Upper lobe of left lung (tissue), 6 donors: ENCODE measurements at regions not wholly inside any gene's neighbourhood (a gene's known extent, or its start where the extent isn't known, plus 50 kb on each side); places are given as distances from the start of the nearest gene placed in this dataset.
A peak's percentile ranks its signal among the peaks of the same experiment; 100 is the strongest.
"Not testable (repeated sequence)": the region's sequence is repeated elsewhere in the genome, so short reads cannot be mapped to it uniquely, and the experiment has no call there.

ENCODE experiments used
- ATAC-seq, 2 donors: fragments of 200-7000 bp; cut with Tn5 transposase; one replicate each; pipeline ENCODE4 v1.9.1; 2022; ENCODE audit warnings: mild to moderate bottlenecking in 2 of 2, moderate library complexity in 2 of 2; ENCODE audit not compliant: low FRiP score in 2 of 2
- DNase-seq, 2 donors: peaks; one replicate each; pipeline ENCODE4 v3.0.0-alpha.2; 2019 to 2020
- H3K27ac ChIP-seq, 4 donors: fragments of 200-600 bp; sonication (generic); one replicate each; pipeline ENCODE4 v1.5.1; 2016 to 2019
- H3K27me3 ChIP-seq, 4 donors: fragments of 200-600 bp; sonication (generic); one replicate each; pipeline ENCODE4 v1.5.1; 2017 to 2019
- H3K36me3 ChIP-seq, 4 donors: fragments of 200-600 bp; sonication (generic); one replicate each; pipeline ENCODE4 v1.5.1; 2016 to 2019
- H3K4me1 ChIP-seq, 4 donors: fragments of 200-600 bp; sonication (generic); one replicate each; pipeline ENCODE4 v1.5.1; 2018 to 2019
- H3K4me3 ChIP-seq, 4 donors: fragments of 200-600 bp; sonication (generic); one replicate each; pipeline ENCODE4 v1.5.1; 2017 to 2019; ENCODE audit warnings: mild to moderate bottlenecking in 2 of 4, moderate library complexity in 1 of 4
- H3K9me3 ChIP-seq, 4 donors: fragments of 200-600 bp; sonication (generic); one replicate each; pipeline ENCODE4 v1.5.1; 2018 to 2019
- CTCF ChIP-seq, 6 experiments: fragments of 450-650 bp in 4 of 6; fragments of 200-600 bp in 2 of 6; sonication (generic) in 2 of 6; IDR thresholded peaks; one replicate each; pipeline ENCODE4 v1.5.1; 2016 to 2019; ENCODE audit warnings: antibody characterized with exemption in 6 of 6
- EP300 ChIP-seq, 4 donors: sonication (generic); formaldehyde crosslinking; IDR thresholded peaks; one replicate each; pipeline ENCODE4 v1.5.1; 2017; ENCODE audit warnings: antibody characterized with exemption in 4 of 4, control low read depth in 2 of 4
- POLR2A ChIP-seq, 4 donors: fragments of 450-650 bp; IDR thresholded peaks; one replicate each; pipeline ENCODE4 v1.5.1; 2016 to 2017; ENCODE audit warnings: antibody characterized with exemption in 4 of 4, mild to moderate bottlenecking in 2 of 4
- POLR2AphosphoS5 ChIP-seq, 2 donors: sonication (generic); formaldehyde crosslinking; IDR thresholded peaks; one replicate each; pipeline ENCODE4 v1.5.1; 2017; ENCODE audit warnings: antibody characterized with exemption in 2 of 2
- WGBS, 2 donors: methylation state at CpG; one replicate each; pipeline ENCODE4 v1.1.5; 2017 to 2018; 5-methylcytosine and 5-hydroxymethylcytosine counted together
- small RNA-seq, 4 donors: library from RNA; depleted of rRNA; stranded (forward); fragments of <200 nt; gene quantifications; one replicate each; pipeline ENCODE3, GENCODE V24; 2016
- donor health status: DM: no; HTN: no; CAD: no; lungs with moderate emphysema.
- donor health status: DM: no; HTN: yes; CAD: no; lungs with severe emphysema.

- no peak overlapping the region for H3K27ac ChIP-seq
Measured at GRCh38 chr5:174793076-174793475, 68.7 kb downstream of the MSX2 start.

GRCh38 chr5:174792265-174792664 lies 67.9 kb downstream of the MSX2 start:
- ATAC-seq, H3K27ac ChIP-seq, H3K9me3 ChIP-seq, H3K27me3 ChIP-seq, H3K4me1 ChIP-seq, DNase-seq, H3K36me3 ChIP-seq, H3K4me3 ChIP-seq: not testable (repeated sequence)
- 70% methylated on average over 1 of the region's 1 CpG for WGBS, 2 donors

More at GRCh38 chr5:174793076-174793475, 68.7 kb downstream of the MSX2 start:
- DNase-seq (no peak), ATAC-seq (peak in 1 of 2 donors; percentile 11)
- Histone ChIP-seq H3K36me3 (no peaks in the 10 kb centered on the region), H3K4me1 (peaks cover 0 to 5% (median 2%) of the 10 kb centered on the region in 4 donors), H3K9me3 (no peaks in the 10 kb centered on the region), H3K4me3 (no peak overlapping the region), H3K27me3 (no peaks in the 10 kb centered on the region)
- TF ChIP-seq POLR2AphosphoS5 (IDR thresholded peaks at IDR 0.05) (no peak), EP300 (IDR thresholded peaks at IDR 0.05) (no peak), POLR2A (IDR thresholded peaks at IDR 0.05) (no peak)
- 70 to 86% methylated on average over 6 of the region's 6 CpGs for WGBS, 2 donors

- DNase-seq, result no peak
Measured at GRCh38 chr5:174790906-174791305, 66.5 kb downstream of the MSX2 start.

GRCh38 chr5:174789596-174789995 lies 65.2 kb downstream of the MSX2 start:
- H3K4me1 ChIP-seq, result peaks cover 0 to 5% (median 2%) of the 10 kb centered on the region in 4 donors
- peaks cover 0 to 4% (median 0%) of the 10 kb centered on the region in 4 donors for H3K9me3 ChIP-seq
- no peak overlapping the region for H3K27ac ChIP-seq
- H3K4me3 ChIP-seq, result no peak overlapping the region
- H3K36me3 ChIP-seq, result no peaks in the 10 kb centered on the region
- 82 to 91% methylated on average over 4 of the region's 4 CpGs for WGBS, 2 donors
- DNase-seq (no peak), ATAC-seq (no peak)
- no peaks in the 10 kb centered on the region for H3K27me3 ChIP-seq
- TF ChIP-seq EP300 (IDR thresholded peaks at IDR 0.05) (no peak), POLR2A (IDR thresholded peaks at IDR 0.05) (no peak), CTCF (IDR thresholded peaks at IDR 0.05) (no peak), POLR2AphosphoS5 (IDR thresholded peaks at IDR 0.05) (no peak)

More at GRCh38 chr5:174790906-174791305, 66.5 kb downstream of the MSX2 start:
- ATAC-seq, result no peak
- Histone ChIP-seq H3K27me3 (no peaks in the 10 kb centered on the region), H3K27ac (no peak overlapping the region), H3K4me3 (no peak overlapping the region), H3K9me3 (no peaks in the 10 kb centered on the region), H3K4me1 (peaks cover 0 to 5% (median 2%) of the 10 kb centered on the region in 4 donors), H3K36me3 (no peaks in the 10 kb centered on the region)
- 44 to 45% methylated on average over 2 to 4 of the region's 4 CpGs for WGBS, 2 donors
- TF ChIP-seq CTCF (IDR thresholded peaks at IDR 0.05) (no peak), POLR2A (IDR thresholded peaks at IDR 0.05) (no peak), EP300 (IDR thresholded peaks at IDR 0.05) (no peak), POLR2AphosphoS5 (IDR thresholded peaks at IDR 0.05) (no peak)

GRCh38 chr5:174785120-174785680 lies 60.8 kb downstream of the MSX2 start:
- 87% methylated on average over 5 of the region's 5 CpGs for whole genome bisulfite sequencing, 2 donors
- ATAC-seq (no peak), DNase-seq (no peak)
- H3K27ac ChIP-seq, result no peak overlapping the region
- no peaks in the 10 kb centered on the region for H3K27me3 ChIP-seq
- no peak for TF ChIP-seq EP300 (IDR thresholded peaks at IDR 0.05)
- TF ChIP-seq CTCF (IDR thresholded peaks at IDR 0.05), result no peak
- no peak for TF ChIP-seq POLR2AphosphoS5 (IDR thresholded peaks at IDR 0.05)
- TF ChIP-seq POLR2A (IDR thresholded peaks at IDR 0.05), result no peak
- no peaks in the 10 kb centered on the region for H3K36me3 ChIP-seq
- no peaks in the 10 kb centered on the region for H3K4me1 ChIP-seq
- H3K4me3 ChIP-seq, result no peak overlapping the region
- H3K9me3 ChIP-seq, result peaks cover 0 to 4% (median 0%) of the 10 kb centered on the region in 4 donors

Small RNAs in the stretch of these regions (small RNA-seq; reads per million reads assigned to genes)
- gene AC008413.1, result 0 reads per million in 4 donors
